Neural progenitor cell (in vitro differentiated cells): ENCODE measurements at regions not wholly inside any gene's neighbourhood (a gene's known extent, or its start where the extent isn't known, plus 50 kb on each side); places are given as distances from the start of the nearest gene placed in this dataset.

Experiments
- DNase-seq: peaks from one replicate; pipeline ENCODE4 v3.0.0-alpha.2; 2016; ENCODE audit warnings: low spot score
- H2AFZ ChIP-seq: fragments of 200-600 bp; sonication (generic); replicated peaks from 2 replicates; pipeline ENCODE4 v1.6.1; 2016; ENCODE audit warnings: antibody characterized with exemption
- H3F3A ChIP-seq: fragments of 200-600 bp; sonication (generic); 2 replicates; pipeline ENCODE4 v1.6.1; 2016; ENCODE audit warnings: antibody characterized with exemption, low read depth
- H3K27ac ChIP-seq: fragments of 200-600 bp; sonication (generic); 2 replicates; pipeline ENCODE4 v1.5.1; 2016; ENCODE audit warnings: mild to moderate bottlenecking
- H3K27me3 ChIP-seq: fragments of 200-600 bp; sonication (generic); 2 replicates; pipeline ENCODE4 v1.6.1; 2016; ENCODE audit warnings: mild to moderate bottlenecking, moderate library complexity
- H3K36me3 ChIP-seq: fragments of 200-600 bp; sonication (generic); 2 replicates; pipeline ENCODE4 v1.5.1; 2016
- H3K4me1 ChIP-seq: fragments of 200-600 bp; sonication (generic); 2 replicates; pipeline ENCODE4 v1.6.1; 2016; ENCODE audit warnings: mixed run types
- H3K4me2 ChIP-seq: fragments of 200-600 bp; sonication (generic); 2 replicates; pipeline ENCODE4 v1.6.1; 2016
- H3K4me3 ChIP-seq: fragments of 200-600 bp; sonication (generic); 2 replicates; pipeline ENCODE4 v1.5.1; 2016
- H3K79me2 ChIP-seq: fragments of 200-600 bp; sonication (generic); 2 replicates; pipeline ENCODE4 v1.6.1; 2016; ENCODE audit warnings: low read depth
- H3K9ac ChIP-seq: fragments of 200-600 bp; sonication (generic); 2 replicates; pipeline ENCODE4 v1.6.1; 2016
- H3K9me3 ChIP-seq: fragments of 200-600 bp; sonication (generic); 2 replicates; pipeline ENCODE4 v1.5.1; 2016; ENCODE audit warnings: low read depth
- H4K20me1 ChIP-seq: fragments of 200-600 bp; sonication (generic); 2 replicates; pipeline ENCODE4 v1.6.1; 2016; ENCODE audit warnings: low read depth
- H3K27ac Mint-ChIP-seq: 3 replicates; pipeline ENCODE4 v1.8.0; 2021; ENCODE audit warnings: mixed read lengths
- H3K27me3 Mint-ChIP-seq: 2 replicates; pipeline ENCODE4 v1.8.0; 2022; ENCODE audit warnings: low read depth, mild to moderate bottlenecking, inconsistent platforms, moderate library complexity, mixed read lengths; ENCODE audit not compliant: insufficient read depth
- H3K36me3 Mint-ChIP-seq: 3 replicates; pipeline ENCODE4 v1.8.0; 2021; ENCODE audit warnings: mixed read lengths
- H3K4me1 Mint-ChIP-seq: 3 replicates; pipeline ENCODE4 v1.8.0; 2021; ENCODE audit warnings: mixed read lengths
- H3K4me3 Mint-ChIP-seq: 3 replicates; pipeline ENCODE4 v1.8.0; 2021; ENCODE audit warnings: mild to moderate bottlenecking, moderate library complexity, mixed read lengths
- H3K9me3 Mint-ChIP-seq: 3 replicates; pipeline ENCODE4 v1.8.0; 2020; ENCODE audit warnings: mixed read lengths
- CTCF ChIP-seq: fragments of 200-600 bp; sonication (generic); IDR thresholded peaks from 2 replicates; pipeline ENCODE4 v1.5.1; 2017; ENCODE audit warnings: antibody characterized with exemption, mild to moderate bottlenecking
- EZH2 ChIP-seq: fragments of 200-600 bp; sonication (generic); IDR thresholded peaks from 2 replicates; pipeline ENCODE4 v1.6.1; 2017; ENCODE audit warnings: antibody characterized with exemption, mild to moderate bottlenecking, moderate library complexity
- EZH2phosphoT487 ChIP-seq: fragments of 200-600 bp; sonication (generic); IDR thresholded peaks from 2 replicates; pipeline ENCODE4 v1.6.1; 2017; ENCODE audit warnings: antibody characterized with exemption

GRCh38 chr10:78515873-78516153 lies 482.1 kb downstream of the RPS24 start:
- Mint-ChIP-seq H3K4me3 (no peak overlapping the region), H3K27ac (no peak overlapping the region), H3K27me3 (peaks cover 2% of the 10 kb centered on the region), H3K9me3 (no peaks in the 10 kb centered on the region), H3K36me3 (no peaks in the 10 kb centered on the region), H3K4me1 (peaks cover 25% of the 10 kb centered on the region)
- no peak for DNase-seq
- no peaks in the 10 kb centered on the region for H3K36me3 ChIP-seq
- TF ChIP-seq EZH2phosphoT487 (no peak), EZH2 (no peak), CTCF (no peak)
- H3K9me3 ChIP-seq: no peaks in the 10 kb centered on the region
- no peak overlapping the region for H3K9ac ChIP-seq
- H3K4me2 ChIP-seq: no peak overlapping the region
- H3F3A ChIP-seq: no peaks in the 10 kb centered on the region
- no peak overlapping the region for H2AFZ ChIP-seq
- H3K27ac ChIP-seq: no peak overlapping the region
- H3K79me2 ChIP-seq: no peaks in the 10 kb centered on the region
- H4K20me1 ChIP-seq: no peaks in the 10 kb centered on the region
- H3K4me3 ChIP-seq: no peak overlapping the region
- no peaks in the 10 kb centered on the region for H3K27me3 ChIP-seq
- H3K4me1 ChIP-seq: peaks cover 1% of the 10 kb centered on the region

DNA sequence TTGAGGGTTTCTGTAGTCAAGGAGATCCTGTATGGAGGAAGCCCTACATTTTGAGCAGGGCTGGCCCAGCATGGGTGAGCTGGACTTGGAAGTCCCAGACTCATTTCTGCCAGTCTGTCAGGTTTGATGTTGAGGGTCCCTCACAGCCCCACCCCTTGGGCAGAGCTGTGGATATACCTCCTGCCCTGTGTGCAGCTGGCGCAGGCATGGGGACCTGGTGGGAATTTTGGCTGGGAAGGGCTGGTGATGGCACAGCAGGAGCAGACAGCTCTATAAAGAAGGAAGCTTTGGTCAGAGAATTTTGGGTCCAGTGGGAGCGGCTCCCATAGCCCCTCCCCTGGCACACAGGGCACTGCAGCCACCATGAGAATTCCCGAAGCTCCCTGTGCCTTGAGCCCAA lies 482.6 kb downstream of the RPS24 start:
- Histone ChIP-seq H3K27ac (no peak overlapping the region), H3K4me1 (no peaks in the 10 kb centered on the region), H4K20me1 (no peaks in the 10 kb centered on the region), H3K4me2 (no peak overlapping the region), H3K79me2 (no peaks in the 10 kb centered on the region), H3K9ac (no peak overlapping the region), H3K27me3 (no peaks in the 10 kb centered on the region), H3F3A (no peaks in the 10 kb centered on the region), H3K4me3 (no peak overlapping the region), H3K36me3 (no peaks in the 10 kb centered on the region), H2AFZ (no peak overlapping the region), H3K9me3 (no peaks in the 10 kb centered on the region)
- Mint-ChIP-seq H3K4me3 (no peak overlapping the region), H3K9me3 (no peaks in the 10 kb centered on the region), H3K27ac (no peak overlapping the region), H3K4me1 (peaks cover 25% of the 10 kb centered on the region), H3K27me3 (peaks cover 2% of the 10 kb centered on the region), H3K36me3 (no peaks in the 10 kb centered on the region)
- no peak for DNase-seq
- TF ChIP-seq EZH2: no peak
- TF ChIP-seq EZH2phosphoT487: no peak
- no peak for TF ChIP-seq CTCF

DNA sequence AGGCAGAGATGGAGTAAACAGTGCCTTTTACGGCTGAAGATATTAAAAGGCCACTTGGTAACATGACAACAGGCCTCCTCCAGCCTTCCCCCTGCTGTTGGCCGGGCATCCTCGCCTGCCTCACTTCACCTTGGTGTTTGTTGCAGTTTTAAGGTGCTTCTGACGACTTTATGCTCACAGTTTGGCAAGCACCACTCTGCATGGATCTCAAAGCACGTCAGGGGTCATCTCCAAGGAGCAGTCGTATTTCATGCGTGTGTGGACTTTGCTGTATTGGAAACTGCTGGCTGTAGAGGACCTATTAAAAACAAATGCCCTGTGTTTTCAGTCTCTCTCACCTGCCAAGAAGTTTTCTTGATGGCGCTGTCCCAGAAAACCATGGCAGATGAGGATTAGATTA lies 483.1 kb downstream of the RPS24 start:
- Histone ChIP-seq H3K79me2 (no peaks in the 10 kb centered on the region), H3K4me2 (no peak overlapping the region), H3K36me3 (no peaks in the 10 kb centered on the region), H2AFZ (no peak overlapping the region), H3K9me3 (no peaks in the 10 kb centered on the region), H3K27ac (no peak overlapping the region), H4K20me1 (no peaks in the 10 kb centered on the region), H3K27me3 (no peaks in the 10 kb centered on the region), H3K9ac (no peak overlapping the region), H3K4me1 (no peaks in the 10 kb centered on the region), H3F3A (no peaks in the 10 kb centered on the region), H3K4me3 (no peak overlapping the region)
- Mint-ChIP-seq H3K27ac (no peak overlapping the region), H3K27me3 (peaks cover 2% of the 10 kb centered on the region), H3K4me1 (peaks cover 21% of the 10 kb centered on the region), H3K36me3 (no peaks in the 10 kb centered on the region), H3K9me3 (no peaks in the 10 kb centered on the region), H3K4me3 (no peak overlapping the region)
- TF ChIP-seq EZH2: no peak
- TF ChIP-seq CTCF: no peak
- TF ChIP-seq EZH2phosphoT487: no peak
- no peak for DNase-seq

DNA sequence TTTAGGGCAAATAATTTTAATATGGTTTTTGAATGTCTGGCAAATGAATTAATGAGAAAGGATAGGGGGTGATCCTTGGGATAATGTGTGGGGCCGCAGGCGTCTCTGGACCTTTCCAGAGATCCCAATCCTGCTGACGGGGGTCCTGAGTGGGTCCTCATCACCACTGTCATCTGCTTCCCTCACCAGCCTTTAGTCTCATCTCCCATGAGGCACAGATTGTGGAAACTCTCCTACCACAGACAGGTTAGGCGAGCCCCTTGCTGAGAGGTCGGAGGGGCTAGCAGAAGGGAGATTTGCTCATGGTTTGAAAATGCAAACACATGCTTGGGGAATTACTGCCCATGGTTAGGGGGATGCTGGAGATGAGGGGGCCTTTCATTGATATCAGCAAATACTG lies 484.6 kb downstream of the RPS24 start:
- peaks cover 5% of the 10 kb centered on the region for H3K27me3 Mint-ChIP-seq
- Histone ChIP-seq H4K20me1 (no peaks in the 10 kb centered on the region), H3K4me1 (no peaks in the 10 kb centered on the region), H3K79me2 (no peaks in the 10 kb centered on the region), H3K36me3 (no peaks in the 10 kb centered on the region), H3K4me3 (no peak overlapping the region), H3K9me3 (no peaks in the 10 kb centered on the region), H3F3A (no peaks in the 10 kb centered on the region), H3K27me3 (no peaks in the 10 kb centered on the region), H3K9ac (no peak overlapping the region), H2AFZ (no peak overlapping the region), H3K27ac (no peak overlapping the region), H3K4me2 (no peak overlapping the region)
- H3K9me3 Mint-ChIP-seq: no peaks in the 10 kb centered on the region
- DNase-seq: no peak
- peaks cover 20% of the 10 kb centered on the region for H3K4me1 Mint-ChIP-seq
- no peaks in the 10 kb centered on the region for H3K36me3 Mint-ChIP-seq
- H3K27ac Mint-ChIP-seq: peak overlapping the region; percentile 48
- TF ChIP-seq EZH2phosphoT487 (no peak), EZH2 (no peak), CTCF (no peak)
- no peak overlapping the region for H3K4me3 Mint-ChIP-seq
